AG04450 (cell line): ENCODE measurements at regions not wholly inside any gene's neighbourhood (a gene's known extent, or its start where the extent isn't known, plus 50 kb on each side); places are given as distances from the start of the nearest gene placed in this dataset.
"Not testable (repeated sequence)": the region's sequence is repeated elsewhere in the genome, so short reads cannot be mapped to it uniquely, and the experiment has no call there.

Experiments
- CTCF ChIA-PET: fragments of 300-600, 350-600 bp; formaldehyde crosslinking; extraction: SDS; loops from one replicate; lab custom pipeline; 2022; ENCODE audit warnings: antibody characterized with exemption, inconsistent platforms; lab: Charles Lee
- POLR2A ChIA-PET: fragments of 350-600 bp; formaldehyde crosslinking; extraction: SDS; loops from one replicate; lab custom pipeline; 2021; ENCODE audit warnings: antibody characterized with exemption, inconsistent platforms; lab: Yijun Ruan, JAX
- DNase-seq: peaks from one replicate; pipeline ENCODE4 v3.0.0-alpha.2; 2011; ENCODE audit warnings: low read depth, low spot score
- H3K27ac ChIP-seq: one replicate; pipeline ENCODE4 v1.5.1; 2012; ENCODE audit warnings: low read depth, low read length, control low read depth
- H3K27me3 ChIP-seq: one replicate; pipeline ENCODE4 v1.6.0; 2012; ENCODE audit warnings: low read length; ENCODE audit not compliant: control insufficient read depth, insufficient read depth
- H3K4me3 ChIP-seq: 2 replicates; pipeline ENCODE4 v1.5.1; 2011; ENCODE audit warnings: mild to moderate bottlenecking, low read depth, low read length, control low read depth
- H3K9me3 ChIP-seq: 2 replicates; pipeline ENCODE4 v1.5.1; 2012; ENCODE audit warnings: low read length; ENCODE audit not compliant: control insufficient read depth, insufficient read depth
- TF ChIP-seq, protein P1 (sequence below): IDR thresholded peaks from 2 replicates; pipeline ENCODE4 v1.5.1; 2011; ENCODE audit warnings: low read depth, low read length, control low read depth, inconsistent platforms

DNA sequence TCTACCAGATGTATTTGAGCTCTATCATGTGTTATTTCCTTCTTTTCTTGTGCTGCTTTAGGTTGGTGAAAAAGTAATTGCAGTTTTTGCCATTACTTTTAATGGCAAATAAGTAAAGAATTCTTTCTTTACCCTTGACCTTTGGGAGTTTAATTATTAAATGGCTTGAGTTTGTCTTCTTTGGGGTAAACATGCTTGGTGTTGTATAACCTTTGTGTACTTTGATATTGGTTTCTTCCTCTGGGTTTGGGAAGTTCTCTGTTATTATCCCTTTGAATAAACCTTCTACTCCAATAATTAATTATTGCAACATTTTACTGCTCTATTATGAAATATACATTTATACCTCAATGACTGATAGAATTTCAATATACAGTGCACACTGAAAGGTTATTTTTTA is 709.4 kb downstream of the PCDH17 start:
- ChIA-PET POLR2A (no interaction called here), CTCF (no interaction called here)
- no peak overlapping the region for H3K27ac ChIP-seq
- H3K4me3 ChIP-seq, result no peak overlapping the region
- H3K9me3 ChIP-seq, result no peaks in the 10 kb centered on the region; the same call in 1 of the 2 replicates
- DNase-seq, result no peak
- TF ChIP-seq, protein P1, sequence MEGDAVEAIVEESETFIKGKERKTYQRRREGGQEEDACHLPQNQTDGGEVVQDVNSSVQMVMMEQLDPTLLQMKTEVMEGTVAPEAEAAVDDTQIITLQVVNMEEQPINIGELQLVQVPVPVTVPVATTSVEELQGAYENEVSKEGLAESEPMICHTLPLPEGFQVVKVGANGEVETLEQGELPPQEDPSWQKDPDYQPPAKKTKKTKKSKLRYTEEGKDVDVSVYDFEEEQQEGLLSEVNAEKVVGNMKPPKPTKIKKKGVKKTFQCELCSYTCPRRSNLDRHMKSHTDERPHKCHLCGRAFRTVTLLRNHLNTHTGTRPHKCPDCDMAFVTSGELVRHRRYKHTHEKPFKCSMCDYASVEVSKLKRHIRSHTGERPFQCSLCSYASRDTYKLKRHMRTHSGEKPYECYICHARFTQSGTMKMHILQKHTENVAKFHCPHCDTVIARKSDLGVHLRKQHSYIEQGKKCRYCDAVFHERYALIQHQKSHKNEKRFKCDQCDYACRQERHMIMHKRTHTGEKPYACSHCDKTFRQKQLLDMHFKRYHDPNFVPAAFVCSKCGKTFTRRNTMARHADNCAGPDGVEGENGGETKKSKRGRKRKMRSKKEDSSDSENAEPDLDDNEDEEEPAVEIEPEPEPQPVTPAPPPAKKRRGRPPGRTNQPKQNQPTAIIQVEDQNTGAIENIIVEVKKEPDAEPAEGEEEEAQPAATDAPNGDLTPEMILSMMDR, result no peak
- no peaks in the 10 kb centered on the region for H3K27me3 ChIP-seq

DNA sequence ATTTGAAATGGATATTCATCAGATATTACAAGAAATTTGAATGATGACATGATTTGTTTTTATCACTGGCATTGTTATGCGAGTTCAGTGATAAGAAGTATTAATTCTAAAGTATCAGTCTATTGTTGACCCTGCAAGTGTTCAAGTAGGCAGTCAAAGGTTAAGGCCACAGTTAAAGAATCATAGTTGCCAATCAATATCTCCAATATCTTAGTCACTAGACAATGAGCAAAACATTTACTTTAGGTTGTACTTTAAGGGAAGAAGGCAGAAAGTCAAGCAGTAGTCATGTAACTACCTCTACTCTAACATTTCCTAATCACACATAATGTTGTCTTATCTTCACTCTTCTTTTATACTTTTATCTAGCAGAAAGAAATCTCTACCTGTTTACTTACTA is 709.8 kb downstream of the PCDH17 start:
- ChIA-PET POLR2A (no interaction called here), CTCF (no interaction called here)
- no peak for DNase-seq
- Histone ChIP-seq H3K27ac (no peak overlapping the region), H3K9me3 (no peaks in the 10 kb centered on the region; the same call in 1 of the 2 replicates), H3K27me3 (no peaks in the 10 kb centered on the region), H3K4me3 (no peak overlapping the region)
- TF ChIP-seq, protein P1, result no peak

DNA sequence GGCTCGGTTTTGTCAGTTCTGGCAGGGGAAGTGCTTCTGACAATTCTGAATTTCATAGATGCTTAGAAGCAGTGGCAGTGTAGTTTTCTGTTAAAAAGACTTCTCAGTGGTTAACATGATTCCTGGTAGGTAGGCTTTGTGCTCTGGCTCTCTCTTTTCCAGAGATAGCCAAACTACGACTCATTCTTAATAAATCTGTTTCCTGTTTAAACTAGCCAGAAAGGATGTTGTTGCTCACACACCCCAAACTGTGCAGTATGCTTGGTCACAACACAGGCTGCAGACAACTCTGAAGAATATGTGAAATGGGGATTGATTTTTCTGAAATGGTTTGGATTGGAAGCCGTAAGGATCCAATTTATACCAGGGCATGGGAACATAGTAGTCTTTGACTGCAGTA is 711.5 kb downstream of the PCDH17 start:
- CTCF ChIA-PET, result no interaction called here
- Histone ChIP-seq H3K9me3 (peaks cover 3% of the 10 kb centered on the region; the same call in 1 of the 2 replicates), H3K27me3 (no peaks in the 10 kb centered on the region), H3K4me3 (no peak overlapping the region), H3K27ac (no peak overlapping the region)
- TF ChIP-seq, protein P1, result no peak
- no peak for DNase-seq
- POLR2A ChIA-PET, result no interaction called here

DNA sequence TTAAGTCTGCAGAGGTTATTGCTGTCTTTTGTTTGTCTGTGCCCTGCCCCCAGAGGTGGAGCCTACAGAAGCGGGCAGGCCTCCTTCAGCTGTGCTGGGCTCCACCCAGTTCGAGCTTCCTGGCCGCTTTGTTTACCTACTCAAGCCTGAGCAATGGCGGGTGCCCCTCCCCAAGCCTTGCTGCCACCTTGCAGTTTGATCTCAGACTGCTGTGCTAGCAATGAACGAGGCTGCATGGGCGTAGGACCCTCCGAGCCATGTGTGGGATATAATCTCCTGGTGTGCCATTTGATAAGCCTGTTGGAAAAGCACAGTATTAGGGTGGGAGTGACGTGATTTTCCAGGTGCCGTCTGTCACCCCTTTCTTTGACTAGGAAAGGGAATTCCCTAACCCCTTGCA is 720.6 kb downstream of the PCDH17 start:
- CTCF ChIA-PET, H3K27me3 ChIP-seq, H3K4me3 ChIP-seq, H3K27ac ChIP-seq, POLR2A ChIA-PET, DNase-seq: not testable (repeated sequence)
- peaks cover 14% of the 10 kb centered on the region for H3K9me3 ChIP-seq

DNA sequence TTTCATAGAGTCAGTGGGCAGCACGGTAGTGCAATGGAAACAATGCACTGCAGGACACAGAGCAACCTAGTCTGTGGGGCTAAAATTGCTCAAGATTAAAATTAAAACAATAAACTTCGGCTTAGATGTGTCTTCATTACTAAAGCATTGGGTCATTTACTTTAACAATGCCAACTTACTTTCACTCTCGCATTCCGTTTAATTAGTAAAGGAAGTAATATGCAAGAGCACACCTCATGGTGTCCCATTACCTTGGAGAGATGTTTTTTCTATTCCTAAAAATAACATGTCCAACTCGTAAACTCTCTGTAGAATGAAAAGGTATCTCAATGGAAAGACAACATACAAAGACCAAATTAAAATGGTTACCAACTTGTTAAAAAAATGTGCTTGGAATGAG is 738.4 kb downstream of the PCDH17 start:
- no peak for DNase-seq
- POLR2A ChIA-PET, result no interaction called here
- Histone ChIP-seq H3K27ac (no peak overlapping the region), H3K9me3 (peaks cover 2% of the 10 kb centered on the region; the same call in 1 of the 2 replicates), H3K4me3 (no peak overlapping the region), H3K27me3 (no peaks in the 10 kb centered on the region)
- CTCF ChIA-PET, result no interaction called here
- TF ChIP-seq, protein P1, result no peak

DNA sequence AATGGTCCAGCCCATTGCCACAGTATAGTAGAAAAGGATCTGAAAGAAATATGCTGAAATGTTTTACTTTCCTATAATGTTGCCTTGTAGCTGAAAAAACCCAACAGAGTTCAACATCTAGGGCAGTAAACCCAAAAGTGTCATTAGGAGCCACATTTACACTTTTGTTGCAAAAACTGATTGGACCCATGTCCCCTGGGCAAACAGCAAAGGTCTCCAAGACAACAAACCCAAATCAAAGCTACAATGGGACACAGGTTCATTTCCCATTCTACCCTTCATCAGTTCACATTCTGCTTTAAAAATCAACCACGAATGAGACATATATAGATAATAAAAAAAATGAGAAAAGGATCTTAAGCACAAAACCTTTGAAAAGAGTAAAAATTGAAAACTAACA is 744.8 kb downstream of the PCDH17 start:
- DNase-seq, result no peak
- Histone ChIP-seq H3K27ac (no peak overlapping the region), H3K27me3 (no peaks in the 10 kb centered on the region), H3K9me3 (peaks cover 9% of the 10 kb centered on the region), H3K4me3 (no peak overlapping the region)
- CTCF ChIA-PET, result no interaction called here
- TF ChIP-seq, protein P1, result no peak
- POLR2A ChIA-PET, result no interaction called here
